ENCODE measurements at regions not wholly inside any gene's neighbourhood (a gene's known extent, or its start where the extent isn't known, plus 50 kb on each side); places are given as distances from the start of the nearest gene placed in this dataset.

DNA sequence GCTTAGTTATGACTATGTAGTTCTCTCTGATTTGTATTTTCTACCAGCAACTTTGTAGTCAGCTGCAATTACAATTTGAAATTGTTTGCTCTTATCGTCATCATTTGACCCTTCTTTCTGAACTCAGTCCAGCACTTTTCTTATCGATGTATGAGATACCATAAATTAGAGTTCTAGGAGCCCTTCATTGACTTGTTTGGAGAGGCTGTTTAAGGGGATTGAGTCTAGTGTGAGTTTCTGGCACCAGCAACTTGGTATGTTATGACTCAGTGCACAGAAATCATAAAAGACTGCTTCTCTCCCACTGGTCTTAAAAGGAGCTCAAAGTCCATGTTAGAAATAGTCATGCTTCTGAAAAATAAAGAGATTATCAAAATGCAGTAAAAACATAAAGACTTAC is 190.3 kb downstream of the TENT5A start:
- Histone ChIP-seq H3K4me3 (ENCODE audit: extremely low read depth in 1 of 4, insufficient read depth in 2 of 4, low read depth in 3 of 4, low read length in 4 of 4) (no peak overlapping the region), H3K36me3 (ENCODE audit: control insufficient read depth in 2 of 4, insufficient read depth in 4 of 4, low read length in 3 of 4) (no peaks in the 10 kb centered on the region), H2AFZ (ENCODE audit: low read length) (no peak overlapping the region), H3K4ac (replicated peaks; ENCODE audit: insufficient read length, low read depth, low read length) (no peak overlapping the region), H3K9ac (replicated peaks in 1 of 4; ENCODE audit: extremely low read depth in 1 of 4, low read depth in 3 of 4, low read length in 3 of 4) (no peak overlapping the region), H3K4me1 (replicated peaks in 1 of 4; ENCODE audit: control insufficient read depth in 3 of 4, insufficient read depth in 4 of 4, low read length in 3 of 4) (0 out of 7 replicates have a peak, but pooled peaks cover 0 to 3% (median 0%) of the 10 kb centered on the region in 4 experiments), H3K79me2 (ENCODE audit: control insufficient read depth in 1 of 2, insufficient read depth in 2 of 2, low read length in 2 of 2) (no peaks in the 10 kb centered on the region), H4K8ac (ENCODE audit: extremely low read depth, insufficient read depth, low read length) (no peak overlapping the region), H3K14ac (ENCODE audit: insufficient read length) (no peak overlapping the region), H2BK5ac (ENCODE audit: low read depth, low read length) (no peak overlapping the region), H3K23me2 (ENCODE audit: low read depth, low read length) (no peaks in the 10 kb centered on the region), H3K56ac (replicated peaks; ENCODE audit: insufficient read length, low read depth, low read length) (no peak overlapping the region), H3K27me3 (replicated peaks in 1 of 4; ENCODE audit: control insufficient read depth in 3 of 4, extremely low read depth in 1 of 4, insufficient read depth in 3 of 4, low read length in 3 of 4) (no peaks in the 10 kb centered on the region), H2BK120ac (replicated peaks; ENCODE audit: low read depth, low read length) (no peak overlapping the region), H3K18ac (ENCODE audit: extremely low read depth, low read length) (no peak overlapping the region), H3K23ac (ENCODE audit: insufficient read length) (no peak overlapping the region), H3K27ac (ENCODE audit: low read depth, low read length) (no peak overlapping the region), H4K91ac (replicated peaks; ENCODE audit: insufficient read length, low read length) (no peak overlapping the region), H3K79me1 (ENCODE audit: low read depth, low read length) (no peaks in the 10 kb centered on the region), H2AK5ac (ENCODE audit: low read depth, low read length) (no peak overlapping the region), H2BK15ac (ENCODE audit: low read length) (no peak overlapping the region), H2BK20ac (ENCODE audit: low read length) (no peak overlapping the region), H4K5ac (ENCODE audit: insufficient read length, low read depth, low read length) (no peak overlapping the region), H2BK12ac (ENCODE audit: low read depth, low read length) (no peak overlapping the region), H3K9me3 (ENCODE audit: insufficient read depth in 2 of 2, low read depth in 1 of 2, low read length in 1 of 2) (no peaks in the 10 kb centered on the region), H3K4me2 (ENCODE audit: insufficient read depth in 1 of 2, low read depth in 2 of 2, low read length in 2 of 2) (no peak overlapping the region), H4K20me1 (replicated peaks in 1 of 2; ENCODE audit: control insufficient read depth in 1 of 2, insufficient read depth in 2 of 2, low read length in 2 of 2) (no peaks in the 10 kb centered on the region)
- DNase-seq (ENCODE audit: low read depth in 1 of 2, low spot score in 2 of 2) (no peak), FAIRE-seq (no peak)
- WGBS, 2 experiments (ENCODE audit: extremely low coverage in 1 of 2, insufficient coverage in 1 of 2, insufficient read length in 1 of 2, insufficient replicate concordance in 2 of 2, low coverage in 1 of 2, low lambda C conversion rate in 2 of 2, missing lambda C conversion rate in 1 of 2): 87% methylated on average over 2 of the region's 2 CpGs; no CpG with 5 or more reads in 1 of the 2 experiments
- TF ChIP-seq SP4 (IDR thresholded peaks at IDR 0.05; ENCODE audit: low read length) (no peak), RFX5 (IDR thresholded peaks at IDR 0.05; ENCODE audit: borderline replicate concordance, low read depth, low read length) (no peak), POLR2A (IDR thresholded peaks at IDR 0.05; ENCODE audit: control extremely low read depth in 1 of 2, low read depth in 2 of 2, low read length in 2 of 2) (no peak), POLR2AphosphoS5 (IDR thresholded peaks at IDR 0.05; ENCODE audit: low read depth, low read length) (no peak), TAF7 (optimal IDR thresholded peaks at IDR 0.05; ENCODE audit: borderline replicate concordance, low read depth, low read length) (no peak), GABPA (IDR thresholded peaks at IDR 0.05; ENCODE audit: borderline replicate concordance, insufficient read depth, low read length) (no peak), PHF8 (conservative IDR thresholded peaks at IDR 0.05; ENCODE audit: low read depth, low read length) (no peak), RXRA (IDR thresholded peaks at IDR 0.05; ENCODE audit: insufficient read depth, low read depth, low read length) (no peak), TEAD4 (IDR thresholded peaks at IDR 0.05; ENCODE audit: low read depth, low read length) (no peak), CHD1 (IDR thresholded peaks at IDR 0.05; ENCODE audit: low read depth, low read length) (no peak)
- TF ChIP-seq, protein P1, sequence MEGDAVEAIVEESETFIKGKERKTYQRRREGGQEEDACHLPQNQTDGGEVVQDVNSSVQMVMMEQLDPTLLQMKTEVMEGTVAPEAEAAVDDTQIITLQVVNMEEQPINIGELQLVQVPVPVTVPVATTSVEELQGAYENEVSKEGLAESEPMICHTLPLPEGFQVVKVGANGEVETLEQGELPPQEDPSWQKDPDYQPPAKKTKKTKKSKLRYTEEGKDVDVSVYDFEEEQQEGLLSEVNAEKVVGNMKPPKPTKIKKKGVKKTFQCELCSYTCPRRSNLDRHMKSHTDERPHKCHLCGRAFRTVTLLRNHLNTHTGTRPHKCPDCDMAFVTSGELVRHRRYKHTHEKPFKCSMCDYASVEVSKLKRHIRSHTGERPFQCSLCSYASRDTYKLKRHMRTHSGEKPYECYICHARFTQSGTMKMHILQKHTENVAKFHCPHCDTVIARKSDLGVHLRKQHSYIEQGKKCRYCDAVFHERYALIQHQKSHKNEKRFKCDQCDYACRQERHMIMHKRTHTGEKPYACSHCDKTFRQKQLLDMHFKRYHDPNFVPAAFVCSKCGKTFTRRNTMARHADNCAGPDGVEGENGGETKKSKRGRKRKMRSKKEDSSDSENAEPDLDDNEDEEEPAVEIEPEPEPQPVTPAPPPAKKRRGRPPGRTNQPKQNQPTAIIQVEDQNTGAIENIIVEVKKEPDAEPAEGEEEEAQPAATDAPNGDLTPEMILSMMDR (IDR thresholded peaks at IDR 0.05; ENCODE audit: control extremely low read depth in 1 of 3, insufficient read depth in 1 of 3, low read depth in 1 of 3, low read length in 3 of 3): no peak
- CTCF ChIA-PET (ENCODE audit: partially characterized antibody): no interaction called here
- POLR2A ChIA-PET (ENCODE audit: partially characterized antibody): no interaction called here

Data from H1 (cell line).